Calu3 (cell line): ENCODE measurements at regions not wholly inside any gene's neighbourhood (a gene's known extent, or its start where the extent isn't known, plus 50 kb on each side); places are given as distances from the start of the nearest gene placed in this dataset.
"Not testable (repeated sequence)": the region's sequence is repeated elsewhere in the genome, so short reads cannot be mapped to it uniquely, and the experiment has no call there.

ENCODE experiments used
- BruUV-seq: library from RNA; stranded (reverse); fragments of 400-500 nt; replicated peaks from 2 replicates; lab custom pipeline; 2021; lab: Mats Ljungman, UMichigan
- CTCF ChIA-PET: fragments of 300-600 bp; sonication (Branson Sonifier 250); formaldehyde crosslinking; loops from one replicate; lab custom pipeline; 2022; ENCODE audit warnings: antibody characterized with exemption; lab: Charles Lee
- DNase-seq: peaks from one replicate; pipeline ENCODE4 v3.0.0; 2022
- H3K27ac Mint-ChIP-seq: one replicate; pipeline ENCODE4 v1.8.0; 2022; ENCODE audit warnings: mixed read lengths; ENCODE audit not compliant: unreplicated experiment
- H3K27me3 Mint-ChIP-seq: one replicate; pipeline ENCODE4 v1.8.0; 2022; ENCODE audit warnings: mixed read lengths; ENCODE audit not compliant: unreplicated experiment
- H3K36me3 Mint-ChIP-seq: one replicate; pipeline ENCODE4 v1.8.0; 2022; ENCODE audit warnings: mild to moderate bottlenecking, moderate library complexity, mixed read lengths; ENCODE audit not compliant: insufficient read depth, unreplicated experiment
- H3K4me1 Mint-ChIP-seq: one replicate; pipeline ENCODE4 v1.8.0; 2022; ENCODE audit warnings: mild to moderate bottlenecking, low read depth, mixed read lengths; ENCODE audit not compliant: unreplicated experiment
- H3K4me3 Mint-ChIP-seq: one replicate; pipeline ENCODE4 v1.8.0; 2022; ENCODE audit warnings: mild to moderate bottlenecking, low read depth, moderate library complexity, mixed read lengths; ENCODE audit not compliant: unreplicated experiment
- H3K9me3 Mint-ChIP-seq: one replicate; pipeline ENCODE4 v1.8.0; 2022; ENCODE audit warnings: low read depth, mixed read lengths; ENCODE audit not compliant: unreplicated experiment
- intact Hi-C: fragments of 100-400 bp; cut with micrococcal nuclease; formaldehyde crosslinking; loops from one replicate; pipeline ENCODE4 v1.10.0; 2022; ENCODE audit not compliant: unreplicated experiment
- TF ChIP-seq, protein P1 (sequence below): fragments of 200-600 bp; IDR thresholded peaks from one replicate; pipeline ENCODE4 v1.8.0; 2022; ENCODE audit warnings: antibody characterized with exemption; ENCODE audit not compliant: unreplicated experiment

DNA sequence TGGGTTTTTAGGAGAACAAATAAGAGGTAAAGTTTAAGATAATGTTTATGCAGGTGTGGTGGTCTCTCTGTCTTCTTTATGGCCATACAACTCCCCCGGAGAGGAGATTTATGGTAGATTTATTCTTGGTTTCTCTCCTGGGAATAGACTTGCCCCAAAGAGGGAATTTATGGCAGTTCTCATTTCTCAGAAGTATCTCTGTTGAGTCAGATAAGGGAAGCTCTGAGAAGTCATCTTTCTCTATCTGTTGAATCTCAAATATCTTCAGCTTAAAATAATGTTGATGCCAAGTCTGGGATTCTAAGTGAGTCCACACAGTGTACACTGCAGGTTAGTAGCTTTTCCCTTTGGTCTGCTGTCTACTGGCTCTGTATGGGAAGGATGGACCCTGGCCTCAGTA is 276.4 kb upstream of the PLET1 start:
- intact Hi-C loops = no loop called here
- no TSS peak for BruUV-seq
- Mint-ChIP-seq H3K4me1 (no peaks in the 10 kb centered on the region), H3K36me3 (no peaks in the 10 kb centered on the region), H3K9me3 (no peaks in the 10 kb centered on the region), H3K27me3 (peaks cover 30% of the 10 kb centered on the region), H3K27ac (no peak overlapping the region), H3K4me3 (no peak overlapping the region)
- no peak for DNase-seq
- TF ChIP-seq, protein P1, sequence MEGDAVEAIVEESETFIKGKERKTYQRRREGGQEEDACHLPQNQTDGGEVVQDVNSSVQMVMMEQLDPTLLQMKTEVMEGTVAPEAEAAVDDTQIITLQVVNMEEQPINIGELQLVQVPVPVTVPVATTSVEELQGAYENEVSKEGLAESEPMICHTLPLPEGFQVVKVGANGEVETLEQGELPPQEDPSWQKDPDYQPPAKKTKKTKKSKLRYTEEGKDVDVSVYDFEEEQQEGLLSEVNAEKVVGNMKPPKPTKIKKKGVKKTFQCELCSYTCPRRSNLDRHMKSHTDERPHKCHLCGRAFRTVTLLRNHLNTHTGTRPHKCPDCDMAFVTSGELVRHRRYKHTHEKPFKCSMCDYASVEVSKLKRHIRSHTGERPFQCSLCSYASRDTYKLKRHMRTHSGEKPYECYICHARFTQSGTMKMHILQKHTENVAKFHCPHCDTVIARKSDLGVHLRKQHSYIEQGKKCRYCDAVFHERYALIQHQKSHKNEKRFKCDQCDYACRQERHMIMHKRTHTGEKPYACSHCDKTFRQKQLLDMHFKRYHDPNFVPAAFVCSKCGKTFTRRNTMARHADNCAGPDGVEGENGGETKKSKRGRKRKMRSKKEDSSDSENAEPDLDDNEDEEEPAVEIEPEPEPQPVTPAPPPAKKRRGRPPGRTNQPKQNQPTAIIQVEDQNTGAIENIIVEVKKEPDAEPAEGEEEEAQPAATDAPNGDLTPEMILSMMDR = no peak
- CTCF ChIA-PET = no interaction called here

DNA sequence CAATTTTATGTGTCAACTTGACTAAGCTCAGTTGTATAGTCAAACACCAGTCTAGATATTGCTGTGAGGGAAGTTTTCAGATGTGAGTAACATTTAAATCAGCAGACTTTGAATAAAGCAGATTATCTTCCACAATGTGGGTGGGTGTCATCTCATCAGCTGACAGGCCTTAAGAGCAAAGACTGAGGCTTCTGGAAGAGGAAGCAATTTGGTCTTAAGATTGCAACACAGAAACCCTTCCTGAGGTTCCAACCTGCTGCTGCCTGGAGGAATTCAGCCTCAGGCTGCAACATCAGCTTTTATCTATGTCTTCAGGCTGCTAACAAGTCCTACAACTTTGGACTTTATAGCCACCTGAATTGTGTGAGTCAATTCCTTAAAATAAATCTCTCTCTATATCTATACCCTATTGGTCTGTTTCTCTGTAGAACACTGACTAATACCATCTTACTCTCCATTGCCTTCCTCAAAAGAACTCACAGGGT is 277.2 kb upstream of the PLET1 start:
- TF ChIP-seq, protein P1 = no peak
- no peak overlapping the region for H3K4me3 Mint-ChIP-seq
- no peak overlapping the region for H3K27ac Mint-ChIP-seq
- BruUV-seq = no TSS peak
- intact Hi-C loops = no loop called here
- DNase-seq = no peak
- CTCF ChIA-PET = no interaction called here
- no peaks in the 10 kb centered on the region for H3K9me3 Mint-ChIP-seq
- no peaks in the 10 kb centered on the region for H3K36me3 Mint-ChIP-seq
- H3K27me3 Mint-ChIP-seq = peaks cover 30% of the 10 kb centered on the region
- no peaks in the 10 kb centered on the region for H3K4me1 Mint-ChIP-seq

DNA sequence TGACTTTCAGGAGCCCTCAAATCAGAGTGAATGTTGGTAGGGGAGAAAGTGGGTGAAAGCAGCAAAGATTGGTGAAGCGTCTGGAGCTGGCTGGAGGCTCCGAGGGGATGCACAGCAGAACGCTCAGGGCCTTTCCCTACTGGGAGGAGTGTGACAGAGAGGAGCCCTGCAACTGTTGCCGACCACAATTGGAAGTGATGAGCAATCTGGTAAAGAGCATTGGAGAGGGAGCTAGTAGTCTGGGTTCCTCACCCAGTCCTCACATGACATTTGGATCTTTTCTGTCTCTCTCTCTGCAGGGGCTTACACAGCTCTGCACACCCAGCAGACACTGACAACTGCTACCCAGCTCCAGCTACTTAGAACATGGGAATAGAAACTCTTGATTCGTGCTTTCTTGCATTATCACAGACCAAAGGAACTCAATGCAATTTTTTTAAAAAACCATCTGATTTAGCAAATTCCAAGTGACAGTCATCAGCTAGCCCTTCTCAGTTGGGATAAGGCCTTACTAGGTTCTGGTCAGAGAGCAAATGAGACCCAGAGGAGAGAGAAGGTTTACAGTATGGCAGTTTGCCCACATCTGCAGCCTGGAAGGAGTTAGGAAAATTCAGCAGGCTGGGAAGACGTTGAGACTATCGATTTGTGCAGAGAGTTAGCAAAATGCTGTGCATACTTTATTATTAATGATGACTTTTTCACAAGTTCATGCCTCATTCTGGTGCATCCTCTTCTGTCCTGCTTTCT is 278.0 kb upstream of the PLET1 start:
- Mint-ChIP-seq H3K4me1 (no peaks in the 10 kb centered on the region), H3K9me3 (no peaks in the 10 kb centered on the region), H3K27me3 (peaks cover 30% of the 10 kb centered on the region), H3K4me3 (no peak overlapping the region), H3K27ac (no peak overlapping the region), H3K36me3 (no peaks in the 10 kb centered on the region)
- no peak for DNase-seq
- TF ChIP-seq, protein P1 = no peak
- CTCF ChIA-PET = no interaction called here
- intact Hi-C loops = no loop called here
- BruUV-seq = no TSS peak

DNA sequence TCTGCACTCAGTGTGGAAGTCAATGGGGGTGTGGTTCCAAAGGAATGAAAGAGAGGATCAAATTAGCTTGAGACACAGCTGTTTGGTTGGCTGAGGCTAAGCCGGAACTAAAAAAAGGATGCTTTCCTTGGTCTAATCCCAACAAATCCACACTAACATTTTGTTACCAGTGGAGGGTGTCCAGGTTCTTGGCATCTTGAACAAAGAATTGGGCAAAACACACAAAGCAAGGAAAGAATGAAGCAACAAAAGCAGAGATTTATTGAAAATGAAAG is 278.6 kb upstream of the PLET1 start:
- DNase-seq, H3K36me3 Mint-ChIP-seq, CTCF ChIA-PET, H3K4me3 Mint-ChIP-seq, H3K4me1 Mint-ChIP-seq, BruUV-seq, H3K9me3 Mint-ChIP-seq, intact Hi-C loops, H3K27ac Mint-ChIP-seq: not testable (repeated sequence)
- H3K27me3 Mint-ChIP-seq = peaks cover 30% of the 10 kb centered on the region

DNA sequence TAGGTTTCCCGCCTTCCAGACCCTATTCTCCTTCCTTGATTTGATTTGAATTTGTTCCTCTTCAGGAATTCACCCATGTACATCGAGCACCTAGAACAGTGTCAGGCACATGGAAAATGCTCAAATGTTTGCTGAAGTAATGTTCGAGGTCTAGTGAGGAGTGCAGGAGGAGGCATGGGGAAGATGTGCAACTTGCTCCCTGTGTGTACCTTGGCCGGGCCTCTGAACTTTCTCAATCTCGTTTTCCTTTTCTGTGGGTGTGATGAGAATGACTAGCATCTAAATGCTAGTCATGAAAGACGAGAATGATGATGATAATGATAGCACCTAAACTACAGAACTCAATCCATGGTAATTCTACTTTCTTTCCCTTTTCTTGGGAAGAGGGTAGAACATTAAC is 279.1 kb upstream of the PLET1 start:
- peaks cover 27% of the 10 kb centered on the region for H3K27me3 Mint-ChIP-seq
- CTCF ChIA-PET = no interaction called here
- BruUV-seq = no TSS peak

More for the DNA sequence above, 279.1 kb upstream of the PLET1 start:
- Mint-ChIP-seq H3K4me1 (no peaks in the 10 kb centered on the region), H3K27ac (no peak overlapping the region), H3K9me3 (no peaks in the 10 kb centered on the region), H3K4me3 (no peak overlapping the region), H3K36me3 (no peaks in the 10 kb centered on the region)
- intact Hi-C loops = no loop called here
- no peak for DNase-seq
- TF ChIP-seq, protein P1 = no peak
